Large intestine (tissue), 3 donors: ENCODE measurements at regions not wholly inside any gene's neighbourhood (a gene's known extent, or its start where the extent isn't known, plus 50 kb on each side); places are given as distances from the start of the nearest gene placed in this dataset.
"Not testable (repeated sequence)": the region's sequence is repeated elsewhere in the genome, so short reads cannot be mapped to it uniquely, and the experiment has no call there.

Experiments used
- DNase-seq, 2 donors: peaks; one replicate each; pipeline versions ENCODE4 v3.0.0 to v3.0.0-alpha.2; 2013
- H3K27ac ChIP-seq: one replicate; pipeline ENCODE4 v1.5.1; 2013; ENCODE audit warnings: low read length
- H3K27me3 ChIP-seq: 2 replicates; pipeline ENCODE4 v1.6.1; 2013; ENCODE audit warnings: low read length; ENCODE audit not compliant: control insufficient read depth, insufficient read depth
- H3K36me3 ChIP-seq: 2 replicates; pipeline ENCODE4 v1.6.1; 2013; ENCODE audit warnings: low read length; ENCODE audit not compliant: control insufficient read depth, insufficient read depth
- H3K4me1 ChIP-seq: one replicate; pipeline ENCODE4 v1.6.1; 2013; ENCODE audit warnings: low read length; ENCODE audit not compliant: control insufficient read depth, insufficient read depth
- H3K4me3 ChIP-seq: one replicate; pipeline ENCODE4 v1.5.1; 2013; ENCODE audit warnings: low read length
- H3K9me3 ChIP-seq: one replicate; pipeline ENCODE4 v1.6.1; 2013; ENCODE audit warnings: mild to moderate bottlenecking, low read depth, low read length, moderate library complexity; ENCODE audit not compliant: control insufficient read depth
- WGBS: methylation state at CpG from one replicate; pipeline ENCODE4 v1.1.5; 2013; ENCODE audit warnings: low lambda C conversion rate; ENCODE audit not compliant: insufficient coverage; 5-methylcytosine and 5-hydroxymethylcytosine counted together

- H3K36me3 ChIP-seq: no peaks in the 10 kb centered on the region
- H3K4me1 ChIP-seq: no peaks in the 10 kb centered on the region
- no CpG with 5 or more reads among the region's 2 CpGs for WGBS
- H3K27ac ChIP-seq: no peak overlapping the region
- H3K4me3 ChIP-seq: no peak overlapping the region
- no peaks in the 10 kb centered on the region for H3K9me3 ChIP-seq
- no peak for DNase-seq
- H3K27me3 ChIP-seq: no peaks in the 10 kb centered on the region
Observed at GRCh38 chr5:25412116-25412661, 767.4 kb upstream of the CDH10 start.

- H3K27ac ChIP-seq, H3K9me3 ChIP-seq, H3K4me3 ChIP-seq, H3K4me1 ChIP-seq, H3K36me3 ChIP-seq, H3K27me3 ChIP-seq, DNase-seq: not testable (repeated sequence)
- 90% methylated on average over 2 of the region's 6 CpGs for WGBS
Observed at GRCh38 chr5:25407365-25407764, 762.6 kb upstream of the CDH10 start.

- H3K36me3 ChIP-seq: no peaks in the 10 kb centered on the region
- no peak overlapping the region for H3K4me3 ChIP-seq
- no peaks in the 10 kb centered on the region for H3K27me3 ChIP-seq
- no peak overlapping the region for H3K27ac ChIP-seq
- no CpG with 5 or more reads among the region's 1 CpG for WGBS
- H3K9me3 ChIP-seq: no peaks in the 10 kb centered on the region
- H3K4me1 ChIP-seq: no peaks in the 10 kb centered on the region
- DNase-seq: no peak
Observed at GRCh38 chr5:25405850-25406249, 761.1 kb upstream of the CDH10 start.

GRCh38 chr5:25399878-25400480, 755.2 kb upstream of the CDH10 start:
- 100% methylated on average over 1 of the region's 1 CpG for WGBS
- H3K4me3 ChIP-seq: no peak overlapping the region
- H3K4me1 ChIP-seq: no peaks in the 10 kb centered on the region
- no peaks in the 10 kb centered on the region for H3K27me3 ChIP-seq
- H3K9me3 ChIP-seq: no peaks in the 10 kb centered on the region
- H3K27ac ChIP-seq: no peak overlapping the region
- no peak for DNase-seq
- H3K36me3 ChIP-seq: no peaks in the 10 kb centered on the region

- no peaks in the 10 kb centered on the region for H3K4me1 ChIP-seq
- H3K36me3 ChIP-seq: no peaks in the 10 kb centered on the region
- no peaks in the 10 kb centered on the region for H3K9me3 ChIP-seq
- WGBS: 80% methylated on average over 1 of the region's 1 CpG
- no peak overlapping the region for H3K27ac ChIP-seq
- H3K4me3 ChIP-seq: no peak overlapping the region
- H3K27me3 ChIP-seq: no peaks in the 10 kb centered on the region
- DNase-seq: no peak
Observed at GRCh38 chr5:25393957-25394356, 749.2 kb upstream of the CDH10 start.

GRCh38 chr5:25393256-25393655, 748.5 kb upstream of the CDH10 start:
- no peak for DNase-seq
- Histone ChIP-seq H3K9me3 (no peaks in the 10 kb centered on the region), H3K27ac (no peak overlapping the region), H3K4me3 (no peak overlapping the region), H3K4me1 (no peaks in the 10 kb centered on the region), H3K36me3 (no peaks in the 10 kb centered on the region), H3K27me3 (no peaks in the 10 kb centered on the region)
- WGBS: no CpG with 5 or more reads among the region's 1 CpG

GRCh38 chr5:25387953-25388352, 743.2 kb upstream of the CDH10 start:
- H3K4me1 ChIP-seq: no peaks in the 10 kb centered on the region
- H3K9me3 ChIP-seq: no peaks in the 10 kb centered on the region
- WGBS: 40% methylated on average over 1 of the region's 1 CpG
- H3K36me3 ChIP-seq: no peaks in the 10 kb centered on the region
- H3K27ac ChIP-seq: no peak overlapping the region
- H3K4me3 ChIP-seq: no peak overlapping the region
- no peaks in the 10 kb centered on the region for H3K27me3 ChIP-seq
- no peak for DNase-seq

GRCh38 chr5:25362799-25363198, 718.0 kb upstream of the CDH10 start:
- peaks cover 6% of the 10 kb centered on the region for H3K9me3 ChIP-seq
- H3K27ac ChIP-seq: no peak overlapping the region
- no peaks in the 10 kb centered on the region for H3K27me3 ChIP-seq
- no peaks in the 10 kb centered on the region for H3K36me3 ChIP-seq
- no peaks in the 10 kb centered on the region for H3K4me1 ChIP-seq
- no peak for DNase-seq
- WGBS: no CpG with 5 or more reads among the region's 5 CpGs
- no peak overlapping the region for H3K4me3 ChIP-seq

- Histone ChIP-seq H3K9me3 (peaks cover 6% of the 10 kb centered on the region), H3K27ac (no peak overlapping the region), H3K27me3 (no peaks in the 10 kb centered on the region), H3K4me3 (no peak overlapping the region), H3K4me1 (no peaks in the 10 kb centered on the region), H3K36me3 (no peaks in the 10 kb centered on the region)
- DNase-seq: no peak
- no CpG with 5 or more reads among the region's 2 CpGs for WGBS
Observed at GRCh38 chr5:25358919-25359318, 714.1 kb upstream of the CDH10 start.

- H3K27me3 ChIP-seq: no peaks in the 10 kb centered on the region
- DNase-seq: no peak
- no peak overlapping the region for H3K27ac ChIP-seq
- H3K4me1 ChIP-seq: no peaks in the 10 kb centered on the region
- H3K36me3 ChIP-seq: no peaks in the 10 kb centered on the region
- no peaks in the 10 kb centered on the region for H3K9me3 ChIP-seq
- no CpG with 5 or more reads among the region's 8 CpGs for WGBS
- H3K4me3 ChIP-seq: no peak overlapping the region
Observed at GRCh38 chr5:25357605-25358004, 712.8 kb upstream of the CDH10 start.

GRCh38 chr5:25349746-25350145, 705.0 kb upstream of the CDH10 start:
- Histone ChIP-seq H3K36me3 (no peaks in the 10 kb centered on the region), H3K27me3 (no peaks in the 10 kb centered on the region)

More at GRCh38 chr5:25349746-25350145, 705.0 kb upstream of the CDH10 start:
- no peaks in the 10 kb centered on the region for H3K4me1 ChIP-seq
- no peak overlapping the region for H3K27ac ChIP-seq
- H3K4me3 ChIP-seq: no peak overlapping the region
- DNase-seq: no peak
- no peaks in the 10 kb centered on the region for H3K9me3 ChIP-seq
